Activated CD4-positive, CD25-positive, alpha-beta regulatory T cell (primary cell): ENCODE measurements at regions not wholly inside any gene's neighbourhood (a gene's known extent, or its start where the extent isn't known, plus 50 kb on each side); places are given as distances from the start of the nearest gene placed in this dataset.

Source experiments
- DNase-seq, 4 experiments: peaks; one replicate each; lab custom pipeline; 2025; lab: John Stamatoyannopoulos, UW

DNA sequence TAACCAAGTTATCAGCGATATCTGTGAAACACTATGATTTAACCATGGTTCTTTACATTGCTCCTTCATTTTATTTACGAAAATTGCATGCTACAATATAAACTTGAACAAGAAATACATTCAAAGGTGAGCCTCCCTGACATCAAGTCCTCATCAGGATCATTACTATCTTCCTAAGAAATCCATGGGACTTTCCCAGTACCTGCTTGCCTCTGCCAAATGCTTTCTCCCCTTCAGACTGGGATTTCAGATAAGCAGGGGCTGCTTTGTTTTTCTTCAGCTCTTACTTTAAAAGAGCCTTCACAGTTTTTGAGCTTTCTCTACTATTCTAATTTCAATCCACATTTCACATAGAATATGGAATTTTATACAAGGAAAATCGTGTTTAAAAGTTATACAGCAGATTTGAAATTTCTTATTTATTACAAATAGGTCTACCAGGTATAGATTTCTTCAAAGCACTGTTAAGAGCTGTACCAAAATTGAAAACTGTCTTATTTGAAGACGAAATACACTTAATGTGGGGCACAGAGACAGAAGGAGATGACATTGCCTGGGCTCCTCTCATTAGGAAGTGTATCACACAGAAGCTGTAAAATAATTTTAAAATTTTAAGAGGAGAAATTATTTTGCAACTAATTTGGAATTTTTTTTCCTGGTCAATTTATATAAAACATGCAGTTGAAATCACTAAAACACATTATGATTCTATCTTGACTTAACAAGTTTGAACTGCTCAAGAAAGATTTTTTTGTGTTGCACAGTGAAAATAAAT, 615.0 kb upstream of the AGTR1 start:
- DNase-seq: no peak

DNA sequence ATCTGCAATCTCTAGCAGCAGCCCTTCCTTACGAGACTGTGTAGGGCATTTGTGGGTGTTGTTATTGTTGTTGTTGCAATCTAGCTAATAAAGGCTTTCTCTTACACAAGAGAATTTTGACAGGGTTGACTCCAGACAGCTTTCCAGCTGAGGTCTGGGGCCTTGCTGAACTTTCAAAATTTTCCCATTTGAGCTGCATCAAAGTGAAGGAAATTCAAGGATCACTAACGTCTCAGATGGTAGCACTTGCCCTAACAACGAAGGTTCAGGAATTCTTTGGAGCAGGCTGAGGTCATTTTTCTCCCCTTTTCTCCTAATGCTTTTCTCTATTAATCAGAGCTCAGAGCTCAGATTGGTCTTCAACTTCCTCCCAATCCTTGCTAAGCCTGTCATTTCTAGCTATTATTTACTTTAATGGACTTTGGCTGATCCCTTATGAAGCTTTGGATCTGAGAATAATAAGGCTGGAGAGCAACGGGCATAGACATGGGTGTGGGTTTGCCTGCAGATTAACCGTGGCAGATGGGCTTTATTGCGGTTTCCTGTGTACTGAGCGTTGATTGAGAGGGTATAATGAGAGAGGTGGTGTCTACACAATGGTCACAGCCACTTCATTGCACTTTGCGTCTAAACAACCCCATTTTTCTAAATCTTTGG, 614.0 kb upstream of the AGTR1 start:
- no peak for DNase-seq

DNA sequence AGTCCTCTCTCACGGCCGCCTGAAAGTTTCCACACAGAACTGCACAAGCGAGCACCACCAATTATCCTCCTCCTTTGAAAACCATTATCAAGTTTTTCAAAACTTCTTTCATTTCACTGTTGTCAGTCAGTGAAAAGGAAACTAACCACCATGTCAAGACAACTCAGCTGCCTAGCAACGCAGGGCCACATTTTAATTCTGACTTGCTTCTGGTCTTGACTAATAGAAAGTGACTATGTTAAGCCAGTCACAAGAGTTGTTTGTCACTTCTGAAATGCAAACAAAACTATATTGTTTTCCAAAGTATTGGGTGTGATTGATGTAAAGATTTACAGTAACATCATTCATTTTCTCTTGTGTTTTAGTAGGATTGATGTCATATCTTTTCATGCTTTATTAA, 612.8 kb upstream of the AGTR1 start:
- peak in 1 of 4 experiments; percentile 0 for DNase-seq

DNA sequence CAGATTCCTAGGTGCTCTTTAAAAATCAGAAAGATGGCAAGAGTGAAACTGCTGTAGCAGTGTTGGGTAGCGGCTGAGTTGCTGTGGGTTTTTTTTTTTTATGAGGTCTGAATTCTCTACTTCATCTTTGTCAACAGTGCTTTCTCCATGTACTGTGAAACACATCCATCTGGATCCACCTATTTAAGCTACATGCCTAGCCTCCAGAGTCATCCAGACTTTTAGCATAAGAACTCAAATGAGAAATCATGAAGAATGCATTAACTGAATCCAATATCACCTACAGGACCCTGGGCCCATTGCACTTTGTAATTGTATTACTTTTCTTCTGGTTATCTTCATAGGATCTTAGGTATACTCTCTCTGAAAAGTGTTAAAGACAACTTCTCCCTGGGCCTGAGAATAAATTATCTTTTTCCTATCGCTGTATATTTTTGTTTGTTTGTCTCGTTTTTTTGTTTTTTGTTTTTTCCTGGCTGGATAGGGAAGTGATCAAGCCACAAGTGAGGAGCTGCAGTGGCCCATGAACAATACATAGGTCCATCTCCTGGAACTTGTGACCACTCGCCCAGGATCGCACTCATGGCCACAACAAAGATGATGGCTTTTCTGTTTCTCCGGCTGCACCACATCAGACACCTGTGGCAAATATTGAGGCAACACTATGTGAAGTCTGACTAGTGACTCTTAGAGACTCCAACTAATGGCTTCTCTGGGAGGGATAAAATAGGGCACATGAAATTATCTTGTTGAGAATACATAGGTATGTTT, 609.9 kb upstream of the AGTR1 start:
- no peak for DNase-seq

DNA sequence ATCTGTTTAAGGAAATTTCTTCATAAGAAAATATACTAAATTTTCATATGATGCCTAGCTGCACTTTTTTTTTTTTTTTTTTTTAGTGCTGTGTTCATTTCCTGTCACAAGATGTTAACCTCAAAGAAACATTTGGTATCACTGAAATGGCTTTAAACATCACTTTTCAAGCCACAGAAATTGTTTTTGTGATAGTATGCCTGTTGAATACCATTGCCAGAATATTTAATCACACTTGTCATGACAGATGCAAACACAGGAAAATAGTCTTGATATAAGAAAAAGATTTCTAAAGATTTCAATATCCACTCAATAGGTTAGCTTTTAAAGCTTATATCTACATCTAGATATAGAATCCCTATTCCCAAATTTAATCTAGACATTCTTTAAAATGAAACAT, 608.5 kb upstream of the AGTR1 start:
- DNase-seq: no peak

DNA sequence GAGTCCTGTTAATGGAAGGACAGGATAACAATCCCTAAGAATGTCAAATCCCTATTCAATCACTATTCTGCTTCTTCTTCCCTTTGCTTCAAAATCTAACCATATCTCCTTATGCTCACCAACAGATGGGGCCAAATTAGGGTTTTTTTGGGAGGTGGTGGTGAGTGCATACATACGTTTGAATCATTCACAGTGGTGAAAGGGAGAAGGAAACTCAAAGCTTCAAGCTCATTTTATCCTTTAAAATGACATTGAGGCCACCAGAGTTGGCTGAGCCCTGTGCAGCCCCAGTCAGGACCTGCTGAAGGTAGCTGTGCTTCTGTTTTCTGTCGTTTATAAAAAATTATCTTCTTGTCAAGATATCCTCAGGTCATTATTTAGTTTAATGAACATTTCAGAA, 607.5 kb upstream of the AGTR1 start:
- DNase-seq: no peak

DNA sequence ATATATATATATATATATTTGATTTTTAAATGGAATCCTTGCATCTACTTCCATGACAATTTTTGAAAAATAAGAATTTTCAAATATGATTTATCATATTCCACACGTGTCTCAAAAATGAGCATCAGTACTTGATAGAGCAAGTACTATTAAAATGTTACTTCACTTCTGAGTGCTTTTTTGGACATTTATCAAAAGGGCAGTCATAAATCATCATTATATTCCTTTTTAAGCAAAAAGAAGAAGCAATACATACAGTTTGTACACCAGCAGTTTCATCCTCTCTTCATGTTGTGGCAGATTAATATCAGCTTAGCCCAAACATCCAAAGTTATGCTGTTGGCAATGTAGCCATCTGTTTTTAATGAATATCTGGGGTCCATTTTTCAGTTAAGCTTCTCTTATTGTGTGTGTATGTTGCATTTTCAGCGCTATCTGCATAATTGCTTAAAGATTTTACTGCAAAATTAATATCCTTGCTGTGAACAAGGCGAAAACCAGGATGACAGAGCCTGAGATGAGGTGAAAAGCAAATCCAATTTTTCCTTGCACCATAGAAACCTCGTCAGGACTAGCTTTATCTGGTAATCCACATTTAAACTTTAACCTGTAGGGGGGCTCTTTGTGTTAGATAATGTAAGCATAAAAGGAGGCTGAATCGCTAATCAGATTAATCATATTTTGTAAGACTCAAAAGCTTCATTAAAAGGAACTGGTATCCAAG, 604.9 kb upstream of the AGTR1 start:
- DNase-seq: no peak

DNA sequence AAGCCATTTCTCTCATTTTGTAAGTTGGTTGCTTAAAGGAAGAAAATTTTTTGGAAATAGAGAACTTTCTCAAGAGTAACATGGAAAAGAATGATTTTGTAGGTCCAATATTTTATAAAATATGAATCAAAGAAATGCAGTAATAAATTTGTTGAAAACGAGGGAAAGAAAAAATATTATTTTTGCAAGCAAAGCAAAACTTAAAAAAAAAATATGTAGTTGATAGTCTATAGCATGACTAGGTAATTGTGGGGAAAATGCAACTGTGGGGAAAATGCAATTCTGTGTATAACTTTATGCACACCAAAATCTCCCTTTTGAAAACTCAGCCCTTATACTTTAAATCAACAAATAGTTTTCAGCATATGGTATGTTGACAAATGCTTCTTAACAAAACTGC, 604.0 kb upstream of the AGTR1 start:
- DNase-seq: no peak

DNA sequence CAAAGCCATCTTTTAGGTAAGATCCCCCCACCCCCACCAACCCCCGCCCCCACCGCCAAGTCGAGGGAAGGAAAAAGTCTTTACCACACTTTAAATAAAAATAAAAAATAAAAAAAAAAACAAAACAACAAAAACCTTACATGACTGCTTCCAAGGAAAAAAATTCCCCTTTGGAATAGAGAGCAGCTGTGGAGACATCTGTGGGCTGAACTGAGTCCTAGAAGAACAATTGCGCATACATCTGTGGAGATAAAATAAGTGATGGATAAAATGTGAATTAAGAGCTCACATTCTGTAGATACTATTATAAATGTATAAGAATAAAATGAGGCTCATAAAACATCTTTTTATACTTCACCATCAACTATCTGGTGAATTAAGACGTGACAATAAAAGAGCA, 601.7 kb upstream of the AGTR1 start:
- DNase-seq: no peak

DNA sequence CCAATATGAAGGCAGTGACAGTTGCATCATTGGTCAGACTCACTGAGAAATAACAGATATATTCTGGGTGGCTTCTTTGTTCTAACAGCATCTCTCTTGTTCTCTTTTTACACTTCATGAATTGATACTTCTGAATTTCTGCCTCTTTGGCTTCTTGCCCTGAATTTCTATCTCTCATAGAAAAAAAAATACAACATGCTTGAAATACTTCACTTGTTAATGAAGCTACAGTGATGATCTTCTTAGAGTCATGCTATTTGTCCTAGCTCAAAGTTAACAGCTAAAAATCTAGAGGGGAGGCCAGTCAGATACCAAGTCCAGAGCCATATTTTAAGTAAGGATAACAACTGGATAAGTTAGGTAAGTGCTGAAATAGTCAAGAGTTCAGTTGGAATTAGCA, 597.2 kb upstream of the AGTR1 start:
- DNase-seq: no peak

DNA sequence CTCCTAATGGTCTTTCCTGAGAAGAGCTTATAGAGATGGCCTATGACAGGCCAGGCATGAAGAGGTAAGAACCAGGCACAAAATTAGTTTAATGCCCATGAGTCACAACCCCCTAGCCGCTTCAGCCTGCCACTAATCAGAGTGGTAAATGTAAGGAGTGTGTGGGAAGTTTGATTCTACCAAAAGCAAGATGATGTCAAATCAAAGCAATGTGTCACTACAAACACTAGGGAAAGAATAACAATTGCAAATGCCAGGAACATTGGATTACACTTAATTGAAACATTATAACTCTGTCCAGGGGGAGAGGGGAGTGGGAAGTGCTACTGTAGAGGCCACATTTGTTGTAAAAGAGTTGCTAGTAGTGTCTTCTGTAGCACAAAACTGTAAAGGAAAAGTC, 596.6 kb upstream of the AGTR1 start:
- no peak for DNase-seq

DNA sequence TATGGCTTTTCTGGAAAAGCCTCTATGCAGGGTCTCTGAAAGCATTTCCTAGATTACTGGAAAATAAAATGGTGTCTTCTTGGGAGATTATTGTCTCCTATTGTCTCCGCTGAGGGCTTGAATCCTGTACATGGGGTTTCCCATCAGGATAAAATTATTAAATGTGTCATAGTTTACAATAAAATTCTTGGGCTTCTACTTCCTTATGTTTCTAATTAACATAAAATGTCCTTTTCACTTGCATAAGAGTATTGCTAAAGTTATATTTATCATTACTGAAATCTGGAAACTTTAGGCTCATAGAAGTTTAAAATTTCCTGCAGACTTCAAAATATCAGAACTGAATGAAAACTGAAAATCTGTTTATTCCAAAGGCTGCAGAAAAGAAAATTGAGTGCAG, 595.5 kb upstream of the AGTR1 start:
- DNase-seq: no peak

DNA sequence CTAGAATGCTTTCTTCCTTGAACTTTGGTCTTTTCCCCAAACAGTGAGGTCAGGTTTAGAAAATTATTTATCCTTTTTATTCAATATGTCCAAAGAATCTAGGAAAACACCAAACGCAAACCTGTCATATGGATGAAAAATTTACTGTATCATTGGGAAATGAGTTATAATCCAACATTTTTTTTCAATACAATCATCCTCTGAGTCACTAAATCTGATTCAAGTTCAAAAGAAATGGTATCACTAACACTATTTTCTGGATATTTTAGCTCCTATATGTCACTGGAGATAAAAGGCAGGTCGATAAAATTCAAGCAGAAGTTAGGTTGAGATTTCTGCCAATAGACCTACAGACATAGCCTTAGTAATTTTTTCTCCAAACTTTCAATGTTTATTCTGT, 591.6 kb upstream of the AGTR1 start:
- DNase-seq: no peak

DNA sequence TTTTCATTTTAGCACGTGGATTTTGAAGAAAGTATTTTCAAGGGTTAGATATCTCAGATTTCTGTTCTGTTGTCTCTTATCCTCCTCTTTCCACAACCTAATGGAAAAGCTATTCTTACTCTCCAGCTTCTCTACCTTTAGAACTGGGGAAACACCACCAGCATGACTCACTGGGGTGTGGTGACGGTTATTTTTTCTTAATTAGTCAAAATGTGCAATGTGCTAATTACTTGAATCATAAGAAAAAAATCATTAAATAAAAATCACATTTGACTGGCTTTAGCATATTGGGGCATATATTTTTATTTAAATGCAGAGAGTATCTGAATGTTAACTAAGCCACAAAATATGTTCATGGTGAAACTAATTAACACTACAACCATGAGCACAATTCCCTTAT, 570.7 kb upstream of the AGTR1 start:
- DNase-seq: no peak

DNA sequence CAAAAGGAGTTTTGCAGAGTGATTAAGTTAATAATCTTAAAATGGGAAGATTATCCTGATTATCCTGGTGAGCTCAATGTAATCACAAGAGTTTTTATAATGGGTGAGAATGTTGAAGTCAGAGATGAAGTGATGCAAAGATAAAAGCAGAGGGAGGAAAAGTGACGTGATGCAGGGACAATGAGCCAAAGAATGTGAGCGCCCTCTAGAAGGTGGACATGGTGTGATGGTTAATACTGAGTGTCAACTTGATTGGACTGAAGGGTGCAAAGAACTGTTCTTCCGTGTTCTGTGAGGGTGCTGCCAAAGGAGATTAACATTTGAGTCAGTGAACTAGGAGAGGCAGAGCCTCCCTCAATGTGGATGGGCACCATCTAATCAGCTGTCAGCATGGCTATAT, 569.6 kb upstream of the AGTR1 start:
- no peak for DNase-seq

DNA sequence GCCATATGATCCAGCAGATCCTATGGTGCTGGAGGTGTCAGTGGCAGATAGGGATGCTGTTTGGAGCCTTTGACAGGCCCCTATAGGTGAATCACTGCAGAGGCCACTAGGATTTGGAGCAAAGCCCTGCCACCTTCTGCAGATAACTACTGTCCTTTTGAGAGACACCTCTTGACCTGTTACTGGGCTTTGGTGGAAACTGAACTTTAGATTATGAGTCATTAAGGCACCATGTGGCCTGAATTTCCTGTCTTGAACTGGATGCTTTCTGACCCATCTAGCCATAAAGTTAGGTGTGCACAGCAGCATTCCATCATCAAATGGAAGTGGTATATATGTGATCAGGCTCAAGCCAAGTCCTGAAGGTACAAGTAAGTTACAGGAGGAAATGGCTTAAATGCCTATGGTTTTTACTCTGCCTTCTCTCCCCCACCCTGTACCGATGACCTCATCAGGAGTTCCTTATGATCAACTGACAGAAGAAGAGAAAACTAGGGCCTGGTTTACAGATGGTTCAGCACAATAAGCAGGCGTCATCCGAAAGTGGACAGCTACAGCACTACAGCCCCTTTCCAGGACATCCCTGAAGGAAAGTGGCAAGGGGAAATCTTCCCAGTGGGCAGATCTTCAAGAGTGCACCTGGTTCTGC, 565.6 kb upstream of the AGTR1 start:
- no peak for DNase-seq

DNA sequence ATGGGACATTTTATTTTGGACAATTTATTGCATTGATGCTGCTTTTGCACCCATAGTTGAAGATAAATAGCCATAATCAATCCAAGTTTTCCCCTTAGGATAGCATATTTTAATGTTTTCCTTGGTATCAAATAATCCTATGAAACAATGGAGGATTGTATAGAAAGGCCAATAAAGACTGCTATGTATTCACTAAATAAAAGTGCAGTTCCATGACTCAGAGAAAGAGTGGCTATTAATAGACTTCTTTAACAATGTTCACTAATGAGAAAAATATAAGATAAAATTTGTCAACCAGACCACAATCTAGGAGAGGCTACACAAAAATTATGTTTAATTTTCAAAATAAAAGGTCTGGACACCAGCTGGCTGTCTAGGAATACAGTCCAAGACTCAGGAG, 560.9 kb upstream of the AGTR1 start:
- no peak for DNase-seq

DNA sequence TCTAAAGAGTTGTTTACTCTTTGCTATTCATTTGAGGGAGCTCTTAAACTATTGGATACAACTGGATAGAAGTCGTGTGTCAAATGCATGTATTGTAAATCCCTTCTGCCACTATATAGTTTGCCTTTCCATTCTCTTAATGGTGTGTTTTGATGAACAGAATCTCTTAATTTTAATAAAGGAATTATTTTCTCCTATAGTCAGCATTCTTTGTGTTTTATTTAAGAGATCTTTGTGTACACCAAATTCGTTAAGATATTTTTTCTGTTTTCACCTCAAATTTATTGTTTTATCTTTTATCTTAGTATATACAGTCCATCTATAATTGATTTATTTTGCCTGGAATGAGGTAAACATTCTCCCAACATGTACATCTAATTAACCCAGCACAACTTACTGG, 551.5 kb upstream of the AGTR1 start:
- DNase-seq: no peak

DNA sequence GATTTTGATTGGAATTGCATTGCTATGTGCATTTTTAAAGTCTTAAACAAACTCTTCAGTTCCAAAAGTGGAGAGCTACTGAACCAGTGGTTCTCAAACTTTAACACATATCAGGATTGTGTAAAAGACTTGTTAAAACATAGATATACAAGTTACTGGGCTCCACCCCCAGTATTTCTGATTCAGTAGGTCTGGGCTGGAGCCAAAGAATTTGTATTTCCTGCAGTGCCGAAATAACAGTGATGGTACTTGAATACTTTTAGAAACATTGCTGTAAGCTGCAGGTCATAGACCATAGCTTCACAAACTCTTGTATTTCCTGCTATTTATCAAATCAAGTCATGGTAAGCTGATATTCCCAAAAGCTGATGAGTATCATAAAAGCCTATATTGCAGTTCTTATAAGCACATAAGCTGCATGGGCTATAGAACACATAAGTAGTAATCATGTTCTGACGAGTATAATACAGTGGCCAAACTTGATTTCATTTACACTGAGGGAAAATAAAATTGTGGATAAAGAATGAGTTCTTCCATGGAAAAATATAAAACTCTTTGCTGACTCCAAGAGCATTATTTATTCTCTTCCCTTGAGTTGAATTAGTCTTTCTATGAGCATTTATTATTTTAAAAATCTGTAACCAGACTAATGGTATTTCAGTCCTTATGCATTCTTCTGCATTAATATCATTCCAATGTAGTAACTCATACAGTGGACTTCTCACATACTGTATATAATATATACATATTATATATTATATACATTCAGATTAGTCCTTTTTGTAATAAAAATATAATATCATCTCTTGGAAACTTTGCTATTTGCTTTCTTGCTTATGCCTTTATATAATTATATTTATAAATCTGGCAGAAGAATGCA, 550.5 kb upstream of the AGTR1 start:
- no peak for DNase-seq

DNA sequence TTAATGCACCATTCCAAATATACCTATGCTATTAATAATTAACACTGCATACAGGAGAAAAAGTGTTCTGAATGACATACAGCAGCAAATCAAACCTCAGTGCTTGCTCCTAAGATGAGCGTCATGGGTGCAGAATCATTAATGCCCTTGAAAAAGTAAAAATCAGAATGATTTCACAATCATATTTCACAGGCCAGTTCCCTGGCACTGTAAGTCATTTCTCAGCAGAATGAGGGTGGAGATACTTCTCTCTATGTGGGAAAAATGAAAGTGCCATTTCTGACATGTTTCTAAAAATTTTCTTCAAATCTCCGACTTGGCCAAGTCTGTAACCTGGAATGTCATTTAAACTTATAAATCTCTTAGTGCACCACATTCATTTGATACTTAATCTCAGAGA, 549.8 kb upstream of the AGTR1 start:
- DNase-seq: no peak

DNA sequence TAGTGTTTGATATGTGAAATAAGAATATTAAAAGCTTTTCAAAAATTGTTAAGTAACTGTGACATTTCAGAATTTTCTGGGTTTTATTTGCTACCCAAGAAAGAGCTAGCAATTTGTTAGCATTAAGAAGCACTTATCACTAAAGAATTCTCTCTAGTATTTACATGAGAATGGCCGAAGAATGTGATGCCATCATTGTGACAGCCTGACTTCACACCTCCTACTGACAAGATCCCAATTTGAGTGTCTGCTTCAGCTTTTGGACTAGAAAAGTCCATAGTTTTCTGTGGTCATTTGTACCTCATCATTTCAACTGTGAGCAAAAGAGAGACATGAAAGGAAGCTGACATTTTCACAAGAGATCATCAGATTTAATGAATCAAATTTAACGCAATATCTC, 548.1 kb upstream of the AGTR1 start:
- DNase-seq: no peak
